GM12878 (cell line): ENCODE measurements at regions not wholly inside any gene's neighbourhood (a gene's known extent, or its start where the extent isn't known, plus 50 kb on each side); places are given as distances from the start of the nearest gene placed in this dataset.

Experiments used
- ATAC-seq: fragments of 200-7000 bp; cut with Tn5 transposase; 3 replicates; pipeline ENCODE4 v1.9.1; 2020; ENCODE audit warnings: mild to moderate bottlenecking, moderate library complexity
- BruUV-seq: library from RNA; stranded (reverse); fragments of 400-500 nt; replicated peaks from 2 replicates; lab custom pipeline; 2021; lab: Mats Ljungman, UMichigan
- CTCF ChIA-PET: fragments of 300-600 bp; sonication (Branson Sonifier 250); formaldehyde crosslinking; extraction: SDS; loops from one replicate; lab custom pipeline; 2021; ENCODE audit warnings: inconsistent platforms; lab: Yijun Ruan, JAX
- POLR2A ChIA-PET: fragments of 350-600 bp; formaldehyde crosslinking; extraction: SDS; loops from one replicate; lab custom pipeline; 2021; ENCODE audit warnings: inconsistent platforms; lab: Charles Lee
- RAD21 ChIA-PET: fragments of 300-600 bp; sonication (Branson Sonifier 250); formaldehyde crosslinking; loops from one replicate; lab custom pipeline; 2023; ENCODE audit warnings: antibody characterized with exemption; ENCODE audit not compliant: unreplicated experiment; lab: Charles Lee
- SMC1A ChIA-PET: fragments of 300-600 bp; sonication (Branson Sonifier 250); formaldehyde crosslinking; loops from one replicate; lab custom pipeline; 2023; ENCODE audit not compliant: unreplicated experiment, uncharacterized antibody; lab: Charles Lee
- DNase-seq: peaks from one replicate; pipeline ENCODE4 v3.0.0-alpha.2; 2011; ENCODE audit warnings: low read depth, low spot score
- FAIRE-seq: peaks from 3 replicates; lab custom pipeline; 2011; peaks lifted over from hg19 to GRCh38; lab: Jason Lieb, UNC
- H2AFZ ChIP-seq: 2 replicates; pipeline ENCODE4 v1.6.0; 2011; ENCODE audit warnings: low read depth, low read length, control low read depth; ENCODE audit not compliant: control insufficient read depth
- H3K27ac ChIP-seq: 2 replicates; pipeline ENCODE4 v1.5.1; 2011; ENCODE audit warnings: control low read depth; ENCODE audit not compliant: control insufficient read depth, insufficient read depth
- H3K27me3 ChIP-seq, 2 experiments: replicated peaks in 1 of 2; 2 replicates each; pipeline versions ENCODE4 v1.6.0 to v1.6.1; 2011; ENCODE audit warnings: low read length in 1 of 2; ENCODE audit not compliant: control insufficient read depth in 2 of 2, insufficient read depth in 2 of 2
- H3K36me3 ChIP-seq, 2 experiments: 2 replicates each; pipeline ENCODE4 v1.5.1; 2011; ENCODE audit warnings: low read length in 1 of 2; ENCODE audit not compliant: control insufficient read depth in 2 of 2, insufficient read depth in 2 of 2
- H3K4me1 ChIP-seq: 2 replicates; pipeline ENCODE4 v1.6.1; 2011; ENCODE audit warnings: mild to moderate bottlenecking, low read length, moderate library complexity, mixed read lengths; ENCODE audit not compliant: control insufficient read depth, insufficient read depth
- H3K4me2 ChIP-seq: 2 replicates; pipeline ENCODE4 v1.6.0; 2011; ENCODE audit warnings: control low read depth; ENCODE audit not compliant: control insufficient read depth, insufficient read depth
- H3K4me3 ChIP-seq: fragments of 200-600 bp; sonication (generic); 2 replicates; pipeline ENCODE4 v1.5.1; 2016
- H3K79me2 ChIP-seq: 2 replicates; pipeline ENCODE4 v1.6.0; 2011; ENCODE audit warnings: low read length; ENCODE audit not compliant: control insufficient read depth, insufficient read depth
- H3K9ac ChIP-seq: 2 replicates; pipeline ENCODE4 v1.8.0; 2011; ENCODE audit warnings: low read length, control low read depth, mixed read lengths; ENCODE audit not compliant: control insufficient read depth, insufficient read depth
- H3K9me3 ChIP-seq: replicated peaks from 3 replicates; pipeline ENCODE4 v1.5.1; 2011; ENCODE audit warnings: mild to moderate bottlenecking, low read length; ENCODE audit not compliant: control insufficient read depth, insufficient read depth
- H4K20me1 ChIP-seq: 2 replicates; pipeline ENCODE4 v1.6.0; 2011; ENCODE audit not compliant: control insufficient read depth, insufficient read depth
- ATF7 ChIP-seq: fragments of 450-650 bp; IDR thresholded peaks from 2 replicates; pipeline ENCODE4 v1.6.1; 2016; ENCODE audit warnings: low read depth, mild to moderate bottlenecking
- BCL11A ChIP-seq: IDR thresholded peaks from 2 replicates; pipeline ENCODE4 v1.6.1; 2011; ENCODE audit warnings: low read depth, low read length
- BHLHE40 ChIP-seq, 2 experiments: fragments of 450-650 bp in 1 of 2; IDR thresholded peaks; 2 replicates each; pipeline ENCODE4 v1.6.1; 2011 to 2017; ENCODE audit warnings: low read depth in 2 of 2, borderline replicate concordance in 1 of 2, improper control_type of control experiment in 1 of 2, low read length in 1 of 2, mild to moderate bottlenecking in 1 of 2
- CBFB ChIP-seq: IDR thresholded peaks from 2 replicates; pipeline ENCODE4 v1.6.1; 2016; ENCODE audit warnings: antibody characterized with exemption, low read depth
- CHD2 ChIP-seq: IDR thresholded peaks from 2 replicates; pipeline ENCODE4 v1.6.1; 2011; ENCODE audit warnings: low read depth, low read length, improper control_type of control experiment, borderline replicate concordance
- DPF2 ChIP-seq: fragments of 450-650 bp; IDR thresholded peaks from 2 replicates; pipeline ENCODE4 v1.6.1; 2017; ENCODE audit warnings: mild to moderate bottlenecking
- EP300 ChIP-seq, 2 experiments: fragments of 150-350 bp in 1 of 2; IDR thresholded peaks; 2 replicates each; pipeline ENCODE4 v1.6.1; 2011 to 2012; ENCODE audit warnings: low read depth in 2 of 2, low read length in 2 of 2, borderline replicate concordance in 1 of 2, improper control_type of control experiment in 1 of 2, inconsistent platforms in 1 of 2; ENCODE audit not compliant: control insufficient read depth in 1 of 2
- FOS ChIP-seq: IDR thresholded peaks from 3 replicates; pipeline ENCODE4 v1.6.1; 2011; ENCODE audit warnings: borderline replicate concordance; ENCODE audit not compliant: insufficient read length; ENCODE audit errors: extremely low read depth
- HDGF ChIP-seq: fragments of 450-650 bp; IDR thresholded peaks from 2 replicates; pipeline ENCODE4 v1.6.1; 2016; ENCODE audit warnings: antibody characterized with exemption
- MAX ChIP-seq: IDR thresholded peaks from 2 replicates; pipeline ENCODE4 v1.6.1; 2012; ENCODE audit warnings: low read depth, low read length, improper control_type of control experiment
- NFYB ChIP-seq: IDR thresholded peaks from 2 replicates; pipeline ENCODE4 v1.6.1; 2011; ENCODE audit warnings: low read depth, mild to moderate bottlenecking, low read length, improper control_type of control experiment, moderate library complexity; ENCODE audit not compliant: insufficient read depth
- POLR2A ChIP-seq: IDR thresholded peaks from 2 replicates; pipeline ENCODE4 v1.6.1; 2011; ENCODE audit warnings: low read depth, mild to moderate bottlenecking, low read length
- RAD21 ChIP-seq: IDR thresholded peaks from 2 replicates; pipeline ENCODE4 v1.6.1; 2011; ENCODE audit warnings: mild to moderate bottlenecking, low read depth, low read length, moderate library complexity; ENCODE audit not compliant: insufficient read depth
- SMC3 ChIP-seq: IDR thresholded peaks from 2 replicates; pipeline ENCODE4 v1.6.1; 2011; ENCODE audit warnings: low read length, improper control_type of control experiment, borderline replicate concordance
- TBL1XR1 ChIP-seq: IDR thresholded peaks from 2 replicates; pipeline ENCODE4 v1.6.1; 2012; ENCODE audit warnings: low read depth, low read length, improper control_type of control experiment
- TCF3 ChIP-seq: IDR thresholded peaks from 2 replicates; pipeline ENCODE4 v1.6.1; 2012; ENCODE audit warnings: low read depth, mild to moderate bottlenecking, low read length, borderline replicate concordance; ENCODE audit not compliant: insufficient read depth
- YY1 ChIP-seq: IDR thresholded peaks from 2 replicates; pipeline ENCODE4 v1.6.1; 2011; ENCODE audit warnings: low read depth, mild to moderate bottlenecking, low read length
- WGBS: methylation state at CpG from one replicate; pipeline ENCODE4 v1.1.6; 2016; ENCODE audit warnings: low lambda C conversion rate; ENCODE audit not compliant: insufficient replicate concordance, insufficient coverage; ENCODE audit errors: missing lambda C conversion rate; 5-methylcytosine and 5-hydroxymethylcytosine counted together
- in situ Hi-C: fragments of 300-500 bp; cut with MboI; formaldehyde crosslinking; loops from 9 replicates; pipeline ENCODE4 v1.14.3; 2018; ENCODE audit warnings: mixed read lengths
- intact Hi-C: fragments of 100-400 bp; cut with micrococcal nuclease; formaldehyde crosslinking; loops from one replicate; pipeline ENCODE4 v1.14.2; 2022; ENCODE audit not compliant: unreplicated experiment

GRCh38 chr4:120329386-120329785, 262.7 kb upstream of the MAD2L1 start:
- no peaks in the 10 kb centered on the region for H3K27me3 ChIP-seq
- no peaks in the 10 kb centered on the region for H3K4me1 ChIP-seq
- intact Hi-C loops, result no loop called here
- ATAC-seq (no peak), DNase-seq (no peak), FAIRE-seq (no peak)
- RAD21 ChIA-PET, result no interaction called here
- BruUV-seq, result no TSS peak
- no peaks in the 10 kb centered on the region for H4K20me1 ChIP-seq
- no peak overlapping the region for H2AFZ ChIP-seq
- POLR2A ChIA-PET, result no interaction called here
- SMC1A ChIA-PET, result no interaction called here
- no peaks in the 10 kb centered on the region for H3K79me2 ChIP-seq
- no peaks in the 10 kb centered on the region for H3K36me3 ChIP-seq
- no peak for TF ChIP-seq BCL11A
- no peak for TF ChIP-seq POLR2A
- no peak for TF ChIP-seq CBFB
- no peak for TF ChIP-seq CHD2
- no peak for TF ChIP-seq HDGF
- no peak for TF ChIP-seq FOS
- no peak for TF ChIP-seq BHLHE40 (IDR thresholded peaks at IDR 0.05; ENCODE audit: borderline replicate concordance in 1 of 2, low read depth in 2 of 2, low read length in 1 of 2)
- no peak for TF ChIP-seq MAX
- no peak for TF ChIP-seq RAD21
- H3K9me3 ChIP-seq, result no peaks in the 10 kb centered on the region
- H3K9ac ChIP-seq, result no peak overlapping the region
- no peak overlapping the region for H3K4me3 ChIP-seq
- in situ Hi-C loops, result no loop called here
- CTCF ChIA-PET, result no interaction called here
- 57% methylated on average over 1 of the region's 1 CpG for WGBS
- no peak overlapping the region for H3K4me2 ChIP-seq
- H3K27ac ChIP-seq, result no peak overlapping the region

DNA sequence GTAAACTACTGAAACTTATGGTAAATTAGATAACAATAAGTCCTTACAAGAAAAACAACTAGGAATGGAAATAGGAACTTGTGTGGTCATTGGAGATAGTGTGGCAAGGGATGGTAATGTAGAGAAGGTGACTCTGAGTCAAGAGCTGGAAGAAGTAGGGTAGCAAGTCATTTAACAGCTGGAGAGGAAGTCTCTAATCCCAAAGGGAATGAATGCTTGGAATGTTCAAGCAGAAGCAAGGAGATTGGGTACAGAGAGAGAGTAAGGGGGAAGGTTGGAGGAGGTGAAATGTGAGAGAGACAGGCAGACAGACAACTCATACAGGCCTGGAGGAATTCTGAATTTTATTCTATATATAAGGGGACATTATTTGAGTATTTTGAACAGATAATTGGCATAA, 260.6 kb upstream of the MAD2L1 start:
- H3K79me2 ChIP-seq, result no peaks in the 10 kb centered on the region
- H3K27ac ChIP-seq, result no peak overlapping the region
- H3K9me3 ChIP-seq, result no peaks in the 10 kb centered on the region
- no peak for ATAC-seq
- no peaks in the 10 kb centered on the region for H3K27me3 ChIP-seq
- no peak for FAIRE-seq
- CTCF ChIA-PET, result no interaction called here
- TF ChIP-seq DPF2 (no peak), NFYB (no peak), YY1 (no peak), TCF3 (no peak), TBL1XR1 (no peak), ATF7 (no peak), SMC3 (no peak), EP300 (IDR thresholded peaks at IDR 0.05; ENCODE audit: borderline replicate concordance in 1 of 2, control insufficient read depth in 1 of 2, low read depth in 2 of 2, low read length in 2 of 2) (no peak)
- BruUV-seq, result no TSS peak
- no peak overlapping the region for H3K9ac ChIP-seq
- H3K36me3 ChIP-seq, result no peaks in the 10 kb centered on the region
- no peaks in the 10 kb centered on the region for H3K4me1 ChIP-seq
- H4K20me1 ChIP-seq, result no peaks in the 10 kb centered on the region
- RAD21 ChIA-PET, result no interaction called here
- DNase-seq, result no peak
- in situ Hi-C loops (no loop called here), intact Hi-C loops (no loop called here)
- no peak overlapping the region for H2AFZ ChIP-seq
- SMC1A ChIA-PET, result no interaction called here
- no peak overlapping the region for H3K4me3 ChIP-seq
- H3K4me2 ChIP-seq, result no peak overlapping the region
- POLR2A ChIA-PET, result no interaction called here
